ACC112 (cell line): ENCODE measurements at regions not wholly inside any gene's neighbourhood (a gene's known extent, or its start where the extent isn't known, plus 50 kb on each side); places are given as distances from the start of the nearest gene placed in this dataset.

Source experiments
- H2AFZ ChIP-seq: fragments of 200-600 bp; sonication (generic); one replicate; pipeline ENCODE4 v1.6.0; 2017; ENCODE audit warnings: antibody characterized with exemption, low read length; ENCODE audit not compliant: unreplicated experiment
- H3K27ac ChIP-seq: fragments of 200-600 bp; sonication (generic); 2 replicates; pipeline ENCODE4 v1.5.1; 2014; ENCODE audit warnings: low read depth, mild to moderate bottlenecking, antibody characterized with exemption, low read length, moderate library complexity
- H3K27me3 ChIP-seq: fragments of 200-600 bp; sonication (generic); 2 replicates; pipeline ENCODE4 v1.6.1; 2014; ENCODE audit warnings: mild to moderate bottlenecking, antibody characterized with exemption, low read length, moderate library complexity, mixed read lengths; ENCODE audit not compliant: insufficient read depth
- H3K36me3 ChIP-seq: fragments of 200-600 bp; sonication (generic); 2 replicates; pipeline ENCODE4 v1.6.1; 2016; ENCODE audit warnings: mild to moderate bottlenecking, antibody characterized with exemption, low read length, moderate library complexity, mixed read lengths; ENCODE audit not compliant: insufficient read depth
- H3K4me1 ChIP-seq: fragments of 200-600 bp; sonication (generic); one replicate; pipeline ENCODE4 v1.6.1; 2016; ENCODE audit warnings: low read length, mixed read lengths; ENCODE audit not compliant: insufficient read depth, unreplicated experiment, control insufficient read depth
- H3K4me3 ChIP-seq: fragments of 200-600 bp; sonication (generic); 2 replicates; pipeline ENCODE4 v1.5.1; 2014; ENCODE audit warnings: mild to moderate bottlenecking, low read depth, low read length
- H3K79me2 ChIP-seq: fragments of 200-600 bp; sonication (generic); one replicate; pipeline ENCODE4 v1.6.0; 2016; ENCODE audit warnings: low read length; ENCODE audit not compliant: control insufficient read depth, unreplicated experiment, insufficient read depth

DNA sequence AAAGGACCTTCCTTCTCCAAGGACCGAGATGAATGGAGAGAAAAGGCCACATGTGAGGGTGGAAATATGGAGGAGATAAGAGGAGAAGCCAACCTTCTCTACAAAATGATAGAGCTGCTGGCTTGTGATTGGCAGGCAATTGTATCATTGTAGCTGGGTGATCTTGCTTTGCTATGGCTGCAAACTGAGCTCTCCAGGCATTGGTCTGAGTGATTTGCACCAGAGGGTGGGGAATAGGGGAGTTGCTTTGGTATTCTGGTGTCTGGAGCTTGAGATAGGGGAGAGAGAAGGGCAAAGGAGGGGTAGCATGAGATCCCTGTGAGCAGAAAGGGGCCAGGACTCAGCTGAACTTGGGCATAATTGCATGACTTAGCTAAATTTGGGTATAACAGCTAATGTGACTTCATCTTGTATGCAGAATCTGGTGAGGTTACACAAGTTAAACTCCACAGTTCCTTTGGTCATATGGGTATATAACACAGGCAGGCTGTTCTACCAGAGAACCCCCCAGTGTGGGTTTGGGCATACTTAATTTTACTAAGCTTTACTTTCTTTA, 72.0 kb downstream of the FOS start:
- H2AFZ ChIP-seq = no peak overlapping the region
- H3K4me1 ChIP-seq = no peaks in the 10 kb centered on the region
- no peaks in the 10 kb centered on the region for H3K27me3 ChIP-seq
- H3K4me3 ChIP-seq = no peak overlapping the region
- no peak overlapping the region for H3K27ac ChIP-seq
- H3K79me2 ChIP-seq = no peaks in the 10 kb centered on the region
- no peaks in the 10 kb centered on the region for H3K36me3 ChIP-seq

DNA sequence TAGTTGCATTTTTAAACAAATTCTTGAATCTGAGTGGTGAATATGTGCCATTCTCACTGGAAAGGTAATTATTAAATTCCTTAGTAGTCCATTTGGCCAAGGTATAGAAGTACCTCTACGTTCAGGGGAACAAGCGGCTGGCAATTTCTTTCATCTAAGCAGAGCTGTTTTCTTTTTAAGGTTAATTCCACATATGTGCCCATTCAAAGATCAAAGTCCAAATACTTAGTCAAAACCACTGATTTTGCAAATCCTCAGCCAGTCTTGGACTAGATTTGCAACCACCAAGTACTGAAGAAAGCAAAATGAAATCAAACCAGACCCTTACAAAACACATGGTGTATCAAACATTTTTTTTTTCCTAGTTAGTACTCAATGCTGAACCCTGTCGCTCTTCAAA, 68.7 kb upstream of the JDP2 start:
- H3K4me1 ChIP-seq = no peaks in the 10 kb centered on the region
- no peak overlapping the region for H2AFZ ChIP-seq
- no peaks in the 10 kb centered on the region for H3K36me3 ChIP-seq
- no peak overlapping the region for H3K4me3 ChIP-seq
- H3K27me3 ChIP-seq = no peaks in the 10 kb centered on the region
- H3K79me2 ChIP-seq = no peaks in the 10 kb centered on the region
- no peak overlapping the region for H3K27ac ChIP-seq

- Histone ChIP-seq H3K79me2 (no peaks in the 10 kb centered on the region), H3K27me3 (peaks cover 17% of the 10 kb centered on the region), H3K4me1 (no peaks in the 10 kb centered on the region), H3K4me3 (no peak overlapping the region), H2AFZ (no peak overlapping the region), H3K36me3 (no peaks in the 10 kb centered on the region), H3K27ac (no peak overlapping the region)
These were observed 66.8 kb upstream of the JDP2 start for GRCh38 chr14:75361041-75361440.

- H3K79me2 ChIP-seq = no peaks in the 10 kb centered on the region
- no peaks in the 10 kb centered on the region for H3K4me1 ChIP-seq
- peaks cover 25% of the 10 kb centered on the region for H3K27me3 ChIP-seq
- no peak overlapping the region for H2AFZ ChIP-seq
- H3K27ac ChIP-seq = no peak overlapping the region
- no peak overlapping the region for H3K4me3 ChIP-seq
- H3K36me3 ChIP-seq = no peaks in the 10 kb centered on the region
These were observed 65.9 kb upstream of the JDP2 start for GRCh38 chr14:75361751-75362433.

- no peaks in the 10 kb centered on the region for H3K79me2 ChIP-seq
- no peak overlapping the region for H3K4me3 ChIP-seq
- H3K4me1 ChIP-seq = no peaks in the 10 kb centered on the region
- H3K36me3 ChIP-seq = no peaks in the 10 kb centered on the region
- H3K27me3 ChIP-seq = peaks cover 34% of the 10 kb centered on the region
- no peak overlapping the region for H2AFZ ChIP-seq
- no peak overlapping the region for H3K27ac ChIP-seq
These were observed 64.7 kb upstream of the JDP2 start for GRCh38 chr14:75363130-75363529.

- H3K4me3 ChIP-seq = no peak overlapping the region
These were observed 64.1 kb upstream of the JDP2 start for GRCh38 chr14:75363570-75364227.

DNA sequence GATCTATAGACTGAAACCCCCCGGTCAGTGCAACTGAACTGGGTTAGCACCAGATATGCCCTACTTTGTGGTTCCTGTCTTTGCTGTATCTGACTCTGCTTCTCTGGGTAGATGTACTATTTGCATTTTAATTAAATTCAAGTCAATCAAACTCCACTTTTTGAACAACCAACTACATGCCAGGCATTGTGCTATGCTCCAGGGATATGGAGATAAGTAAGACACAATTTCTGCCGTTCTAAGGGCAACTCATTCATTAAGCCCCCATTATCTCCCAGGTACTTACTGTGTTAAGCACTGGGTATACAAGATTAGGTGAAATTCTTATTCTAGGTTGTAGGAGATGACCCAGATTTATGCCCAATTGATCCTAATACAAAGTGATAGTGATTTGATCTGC, 62.7 kb upstream of the JDP2 start:
- Histone ChIP-seq H3K36me3 (no peaks in the 10 kb centered on the region), H3K27ac (no peak overlapping the region), H3K4me1 (no peaks in the 10 kb centered on the region), H2AFZ (no peak overlapping the region), H3K4me3 (no peak overlapping the region), H3K79me2 (no peaks in the 10 kb centered on the region), H3K27me3 (peaks cover 42% of the 10 kb centered on the region)

More at GRCh38 chr14:75363570-75364227, 64.1 kb upstream of the JDP2 start:
- Histone ChIP-seq H3K79me2 (no peaks in the 10 kb centered on the region), H3K27me3 (peaks cover 34% of the 10 kb centered on the region), H3K4me1 (no peaks in the 10 kb centered on the region), H2AFZ (peak overlapping the region; percentile 1), H3K36me3 (no peaks in the 10 kb centered on the region), H3K27ac (no peak overlapping the region)

GRCh38 chr14:75366963-75367362, 60.9 kb upstream of the JDP2 start:
- Histone ChIP-seq H3K27ac (no peak overlapping the region), H3K36me3 (no peaks in the 10 kb centered on the region), H2AFZ (no peak overlapping the region), H3K79me2 (no peaks in the 10 kb centered on the region), H3K4me3 (no peak overlapping the region), H3K27me3 (peaks cover 58% of the 10 kb centered on the region), H3K4me1 (no peaks in the 10 kb centered on the region)

DNA sequence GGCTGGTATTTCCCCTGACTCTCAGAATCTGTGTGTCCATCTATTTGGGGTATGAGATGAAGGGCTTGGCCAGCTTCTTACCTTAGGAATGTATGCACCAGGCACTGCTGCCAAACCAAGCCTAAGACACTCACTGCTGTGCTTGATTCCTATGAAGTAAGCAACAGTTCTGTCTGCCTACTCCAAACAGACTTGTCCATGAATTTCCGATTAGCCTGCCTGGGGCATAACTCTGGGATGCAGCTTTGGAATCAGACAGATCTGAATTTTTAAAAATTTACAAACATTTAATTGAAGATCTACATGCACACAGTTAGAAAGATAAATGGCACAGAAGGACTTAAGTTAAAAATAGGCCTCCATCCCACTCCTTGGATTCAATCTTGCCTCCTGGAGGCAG, 59.5 kb upstream of the JDP2 start:
- Histone ChIP-seq H3K36me3 (no peaks in the 10 kb centered on the region), H3K27me3 (peaks cover 71% of the 10 kb centered on the region), H3K79me2 (no peaks in the 10 kb centered on the region), H3K27ac (no peak overlapping the region), H2AFZ (no peak overlapping the region), H3K4me3 (no peak overlapping the region), H3K4me1 (no peaks in the 10 kb centered on the region)

DNA sequence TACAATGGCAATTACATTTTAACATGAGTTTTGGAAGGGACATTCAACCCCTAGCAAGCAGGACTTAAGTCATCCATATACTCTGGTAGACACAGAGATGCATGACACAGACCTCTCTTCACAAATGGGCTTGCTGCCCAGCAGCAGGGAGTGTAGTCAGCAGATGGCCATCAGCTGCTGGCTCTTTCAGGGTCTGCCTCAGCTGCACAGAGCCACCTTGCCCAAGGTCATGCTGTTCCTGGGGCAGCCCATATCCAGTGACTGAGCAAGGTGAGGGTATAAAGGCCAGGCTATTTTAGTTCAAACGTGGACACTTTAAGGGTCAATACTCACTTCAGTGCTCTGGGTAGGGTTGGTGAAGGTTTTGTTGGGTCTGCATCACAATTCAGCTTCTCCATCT, 58.3 kb upstream of the JDP2 start:
- H3K4me3 ChIP-seq = no peak overlapping the region
- no peaks in the 10 kb centered on the region for H3K4me1 ChIP-seq
- H3K27me3 ChIP-seq = peaks cover 82% of the 10 kb centered on the region
- H3K27ac ChIP-seq = no peak overlapping the region
- H3K79me2 ChIP-seq = no peaks in the 10 kb centered on the region
- no peak overlapping the region for H2AFZ ChIP-seq
- no peaks in the 10 kb centered on the region for H3K36me3 ChIP-seq
